Epithelial cell of esophagus (primary cell): ENCODE measurements at regions not wholly inside any gene's neighbourhood (a gene's known extent, or its start where the extent isn't known, plus 50 kb on each side); places are given as distances from the start of the nearest gene placed in this dataset.

ENCODE experiments used
- DNase-seq: peaks from one replicate; pipeline ENCODE4 v3.0.0; 2010; ENCODE audit warnings: low read depth
- H3K4me3 ChIP-seq: 2 replicates; pipeline ENCODE4 v1.5.1; 2011; ENCODE audit warnings: mild to moderate bottlenecking, low read length, control low read depth
- CTCF ChIP-seq: IDR thresholded peaks from 2 replicates; pipeline ENCODE4 v1.5.1; 2011; ENCODE audit warnings: low read depth, mild to moderate bottlenecking, low read length, control low read depth, inconsistent platforms; ENCODE audit not compliant: insufficient read depth; ENCODE audit errors: missing control alignments

GRCh38 chr18:38358805-38359657 lies 793.4 kb upstream of the CELF4 start:
- H3K4me3 ChIP-seq, result no peak overlapping the region
- TF ChIP-seq CTCF, result no peak
- no peak for DNase-seq

GRCh38 chr18:38353149-38353548 lies 787.6 kb upstream of the CELF4 start:
- no peak for DNase-seq
- H3K4me3 ChIP-seq, result no peak overlapping the region
- no peak for TF ChIP-seq CTCF

GRCh38 chr18:38350141-38350540 lies 784.5 kb upstream of the CELF4 start:
- H3K4me3 ChIP-seq, result no peak overlapping the region
- no peak for TF ChIP-seq CTCF
- peak; percentile 75 for DNase-seq

GRCh38 chr18:38330573-38330972 lies 765.0 kb upstream of the CELF4 start:
- no peak for DNase-seq
- no peak for TF ChIP-seq CTCF

GRCh38 chr18:38329145-38329544 lies 763.5 kb upstream of the CELF4 start:
- no peak overlapping the region for H3K4me3 ChIP-seq
- no peak for TF ChIP-seq CTCF
- no peak for DNase-seq

More at GRCh38 chr18:38330573-38330972, 765.0 kb upstream of the CELF4 start:
- no peak overlapping the region for H3K4me3 ChIP-seq

- no peak overlapping the region for H3K4me3 ChIP-seq
- TF ChIP-seq CTCF, result no peak
- DNase-seq, result no peak
Measured at GRCh38 chr18:38322206-38322605, 756.6 kb upstream of the CELF4 start.

DNA sequence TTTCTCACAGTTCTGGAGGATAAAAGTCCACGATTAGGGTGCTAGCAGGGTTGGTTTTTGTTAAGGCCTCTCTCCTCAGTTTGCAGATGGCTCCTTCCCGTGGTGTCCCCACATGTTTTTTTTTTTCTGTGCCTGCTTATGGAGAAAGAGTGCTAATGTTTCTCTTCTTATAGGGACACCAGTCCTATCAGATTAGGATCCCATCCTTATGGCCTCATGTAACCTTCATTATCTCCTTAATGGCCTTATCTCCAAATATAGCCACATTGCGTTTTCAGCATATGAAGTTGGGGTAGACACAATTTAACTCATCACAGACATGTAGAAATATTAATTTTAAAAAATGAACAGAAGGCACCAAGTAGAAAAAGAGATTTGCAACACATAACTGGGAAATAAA lies 755.7 kb upstream of the CELF4 start:
- no peak overlapping the region for H3K4me3 ChIP-seq
- DNase-seq, result no peak
- no peak for TF ChIP-seq CTCF
